Pancreas (tissue), 10 donors: ENCODE measurements at regions not wholly inside any gene's neighbourhood (a gene's known extent, or its start where the extent isn't known, plus 50 kb on each side); places are given as distances from the start of the nearest gene placed in this dataset.

Experiments used
- ATAC-seq, 4 donors: fragments of 200-7000 bp; cut with Tn5 transposase; one replicate each; pipeline versions ENCODE4 v1.8.0 to v1.9.1; 2020; ENCODE audit warnings: mild to moderate bottlenecking in 4 of 4, moderate library complexity in 4 of 4
- DNase-seq, 6 donors: peaks; one replicate each; pipeline ENCODE4 v3.0.0-alpha.2; 2020
- FAIRE-seq: peaks from 2 replicates; lab custom pipeline; 2012; peaks lifted over from hg19 to GRCh38; lab: Jason Lieb, UNC
- H3K27ac ChIP-seq, 4 donors: fragments of 200-600 bp; sonication (generic); 1 replicate in 3 of 4; 2 replicates in 1 of 4; pipeline versions ENCODE4 v1.5.0 to v1.8.0; 2020
- H3K27me3 ChIP-seq, 4 donors: fragments of 200-600 bp; one replicate each; pipeline ENCODE4 v1.8.0; 2021
- H3K36me3 ChIP-seq, 3 donors: fragments of 200-600 bp; sonication (generic) in 1 of 3; one replicate each; pipeline versions ENCODE4 v1.5.0 to v1.8.0; 2020 to 2021
- H3K4me1 ChIP-seq, 3 donors: fragments of 200-600 bp; one replicate each; pipeline ENCODE4 v1.8.0; 2021
- H3K4me3 ChIP-seq, 4 donors: fragments of 200-600 bp; sonication (generic) in 2 of 4; one replicate each; pipeline versions ENCODE4 v1.5.0 to v1.8.0; 2020 to 2021
- H3K9me3 ChIP-seq, 4 donors: fragments of 200-600 bp; one replicate each; pipeline ENCODE4 v1.8.0; 2021
- CTCF ChIP-seq, 4 donors: fragments of 200-600 bp; sonication (generic) in 3 of 4; IDR thresholded peaks; one replicate each; pipeline versions ENCODE4 v1.5.0 to v1.8.0; 2021; ENCODE audit warnings: antibody characterized with exemption in 4 of 4
- WGBS, 2 donors: extraction: QIAGEN DNeasy Blood & Tissue Kit; methylation state at CpG; one replicate each; pipeline ENCODE4 v1.1.7; 2013; 5-methylcytosine and 5-hydroxymethylcytosine counted together
- intact Hi-C, 3 donors: fragments of 100-400 bp; cut with DNase I; formaldehyde crosslinking; loops; one replicate each; pipeline versions ENCODE4 v1.11.1 to v1.14.2; 2022
- donor health status: healthy with polysubstance abuse.
- donor health status: DM: no; HTN: no; CAD: no; lungs with moderate emphysema.
- donor health status: DM: no; HTN: no; CAD: no.
- donor health status: control.
- donor health status: control.
- donor health status: Bipolar disorder and iron deficiency.
- donor health status: DM: yes; HTN: yes; CAD: no.
- donor health status: DM: no; HTN: no; CAD: no.
- donor health status: DM: no; HTN: no; CAD: no.
- donor health status: DM: yes; HTN: yes; CAD: no.

- intact Hi-C loops, result no loop called here
- Histone ChIP-seq H3K27ac (no peak overlapping the region), H3K36me3 (no peaks in the 10 kb centered on the region), H3K27me3 (no peaks in the 10 kb centered on the region), H3K4me1 (no peaks in the 10 kb centered on the region), H3K9me3 (no peaks in the 10 kb centered on the region), H3K4me3 (no peak overlapping the region)
- TF ChIP-seq CTCF (IDR thresholded peaks at IDR 0.05), result no peak
- DNase-seq (no peak), FAIRE-seq (no peak), ATAC-seq (no peak)
- WGBS, 2 donors, result 71 to 74% methylated on average over 7 of the region's 7 CpGs
These were observed 166.1 kb upstream of the EEA1 start for GRCh38 chr12:93094988-93095737.

GRCh38 chr12:93097417-93097816 is 168.3 kb upstream of the EEA1 start:
- no peaks in the 10 kb centered on the region for H3K27me3 ChIP-seq
- no peak overlapping the region for H3K27ac ChIP-seq
- DNase-seq (no peak), ATAC-seq (no peak), FAIRE-seq (no peak)
- TF ChIP-seq CTCF (IDR thresholded peaks at IDR 0.05), result no peak
- intact Hi-C loops, result no loop called here
- H3K4me3 ChIP-seq, result no peak overlapping the region
- no peaks in the 10 kb centered on the region for H3K9me3 ChIP-seq
- H3K36me3 ChIP-seq, result no peaks in the 10 kb centered on the region
- no peaks in the 10 kb centered on the region for H3K4me1 ChIP-seq

- WGBS, 2 donors, result 61 to 83% methylated on average over 2 of the region's 2 CpGs
- intact Hi-C loops, result no loop called here
- Histone ChIP-seq H3K36me3 (no peaks in the 10 kb centered on the region), H3K4me3 (no peak overlapping the region), H3K9me3 (no peaks in the 10 kb centered on the region), H3K27me3 (no peaks in the 10 kb centered on the region), H3K4me1 (no peaks in the 10 kb centered on the region), H3K27ac (no peak overlapping the region)
- DNase-seq (peak in 3 of 6 donors; percentile 35 to 45 (median 37)), ATAC-seq (peak in 3 of 4 donors; percentile 44 to 64 (median 58)), FAIRE-seq (no peak)
- TF ChIP-seq CTCF (IDR thresholded peaks at IDR 0.05), result peak in 2 of 4 donors; percentile 27 to 30
These were observed 169.0 kb upstream of the EEA1 start for GRCh38 chr12:93098077-93098476.

- TF ChIP-seq CTCF (IDR thresholded peaks at IDR 0.05), result no peak
- no peak for DNase-seq
- ATAC-seq, result no peak
- Histone ChIP-seq H3K9me3 (no peaks in the 10 kb centered on the region), H3K27ac (no peak overlapping the region), H3K4me3 (no peak overlapping the region), H3K36me3 (no peaks in the 10 kb centered on the region), H3K4me1 (no peaks in the 10 kb centered on the region), H3K27me3 (no peaks in the 10 kb centered on the region)
- intact Hi-C loops, result no loop called here
- no peak for FAIRE-seq
- 88 to 93% methylated on average over 1 of the region's 1 CpG for WGBS, 2 donors
These were observed 170.7 kb upstream of the EEA1 start for GRCh38 chr12:93099792-93100191.

- WGBS, 2 donors, result 70 to 76% methylated on average over 4 of the region's 4 CpGs
- no peaks in the 10 kb centered on the region for H3K36me3 ChIP-seq
- no peak for TF ChIP-seq CTCF (IDR thresholded peaks at IDR 0.05)
- no peaks in the 10 kb centered on the region for H3K27me3 ChIP-seq
- no peak overlapping the region for H3K27ac ChIP-seq
- ATAC-seq (no peak), FAIRE-seq (no peak), DNase-seq (no peak)
- no peak overlapping the region for H3K4me3 ChIP-seq
- no peaks in the 10 kb centered on the region for H3K9me3 ChIP-seq
- intact Hi-C loops, result no loop called here
- no peaks in the 10 kb centered on the region for H3K4me1 ChIP-seq
These were observed 171.5 kb upstream of the EEA1 start for GRCh38 chr12:93100610-93101009.
